H1 (cell line): ENCODE measurements at regions not wholly inside any gene's neighbourhood (a gene's known extent, or its start where the extent isn't known, plus 50 kb on each side); places are given as distances from the start of the nearest gene placed in this dataset.

ENCODE experiments used
- POLR2AphosphoS5 ChIP-seq: IDR thresholded peaks from 2 replicates; pipeline ENCODE4 v1.6.1; 2011; ENCODE audit warnings: low read depth, low read length
- RNF2 ChIP-seq: fragments of 200-900, 300-1000 bp; sonication (generic); IDR thresholded peaks from 2 replicates; pipeline ENCODE4 v1.7.1; 2016; ENCODE audit warnings: borderline replicate concordance, low read depth, mild to moderate bottlenecking, antibody characterized with exemption, low read length; ENCODE audit not compliant: poor library complexity, severe bottlenecking; ENCODE audit errors: missing control alignments
- SP1 ChIP-seq: IDR thresholded peaks from 2 replicates; pipeline ENCODE4 v1.6.1; 2011; ENCODE audit warnings: low read depth, low read length
- SP4 ChIP-seq: IDR thresholded peaks from 2 replicates; pipeline ENCODE4 v1.6.1; 2012; ENCODE audit warnings: low read length, inconsistent platforms
- TAF1 ChIP-seq: IDR thresholded peaks from 2 replicates; pipeline ENCODE4 v1.6.1; 2011; ENCODE audit warnings: mild to moderate bottlenecking, low read depth, low read length

GRCh38 chr11:111128076-111128870, 117.3 kb upstream of the POU2AF2 start (continued):
- TF ChIP-seq SP4 (no peak), TAF1 (no peak), POLR2AphosphoS5 (no peak), RNF2 (no peak), SP1 (no peak)
